ENCODE measurements at regions not wholly inside any gene's neighbourhood (a gene's known extent, or its start where the extent isn't known, plus 50 kb on each side); places are given as distances from the start of the nearest gene placed in this dataset.

GRCh38 chr5:72020161-72020983 is 86.9 kb upstream of the MAP1B start:
- TF ChIP-seq REST (IDR thresholded peaks at IDR 0.05) (no peak), POLR2A (IDR thresholded peaks at IDR 0.05; ENCODE audit: low read length) (no peak), BCL3 (IDR thresholded peaks at IDR 0.05) (no peak)

Data from A549 (cell line).